ENCODE measurements at regions not wholly inside any gene's neighbourhood (a gene's known extent, or its start where the extent isn't known, plus 50 kb on each side); places are given as distances from the start of the nearest gene placed in this dataset.

- no peak for TF ChIP-seq CTCF (IDR thresholded peaks at IDR 0.05; ENCODE audit: insufficient read depth, low read depth, low read length)
- TF ChIP-seq EZH2 (IDR thresholded peaks at IDR 0.05; ENCODE audit: insufficient read depth, low read length) = no peak
- DNase-seq (ENCODE audit: low read depth) = no peak
- H3K27me3 Mint-ChIP-seq (ENCODE audit: low read depth, unreplicated experiment) = no peaks in the 10 kb centered on the region
Observed at GRCh38 chr16:35325936-35326335, 1866.5 kb downstream of the TP53TG3F start.

GRCh38 chr16:35339337-35339736 lies 1879.9 kb downstream of the TP53TG3F start:
- H3K4me2 ChIP-seq (ENCODE audit: low read length) = no peak overlapping the region
- Mint-ChIP-seq H3K9me3 (ENCODE audit: unreplicated experiment) (peaks cover 4% of the 10 kb centered on the region), H3K4me1 (ENCODE audit: low read depth, unreplicated experiment) (no peaks in the 10 kb centered on the region), H3K4me3 (ENCODE audit: unreplicated experiment) (no peak overlapping the region), H3K27ac (ENCODE audit: unreplicated experiment) (no peak overlapping the region), H3K27me3 (ENCODE audit: low read depth, unreplicated experiment) (no peaks in the 10 kb centered on the region), H3K36me3 (ENCODE audit: low read depth, unreplicated experiment) (no peaks in the 10 kb centered on the region)
- H3K4me1 ChIP-seq (ENCODE audit: insufficient read depth, low read length) = no peaks in the 10 kb centered on the region
- no peak overlapping the region for H2AFZ ChIP-seq (ENCODE audit: low read depth, low read length)
- DNase-seq (ENCODE audit: low read depth) (no peak), FAIRE-seq (no peak)
- no peak for TF ChIP-seq EZH2 (IDR thresholded peaks at IDR 0.05; ENCODE audit: insufficient read depth, low read length)
- no peak for TF ChIP-seq CTCF (IDR thresholded peaks at IDR 0.05; ENCODE audit: insufficient read depth, low read depth, low read length)
- no peaks in the 10 kb centered on the region for H4K20me1 ChIP-seq (ENCODE audit: insufficient read depth, low read length)
- no peaks in the 10 kb centered on the region for H3K36me3 ChIP-seq (ENCODE audit: insufficient read depth, low read length)
- no peaks in the 10 kb centered on the region for H3K79me2 ChIP-seq (ENCODE audit: insufficient read depth, low read length)
- peaks cover 17% of the 10 kb centered on the region for H3K9me3 ChIP-seq (ENCODE audit: insufficient read depth, low read depth, low read length)
- no peak overlapping the region for H3K9ac ChIP-seq (ENCODE audit: low read length)
- no peak overlapping the region for H3K4me3 ChIP-seq (ENCODE audit: insufficient read depth, low read depth, low read length)
- H3K27ac ChIP-seq (ENCODE audit: low read depth, low read length) = no peak overlapping the region
- H3K27me3 ChIP-seq (ENCODE audit: insufficient read depth, low read length) = no peaks in the 10 kb centered on the region

More at GRCh38 chr16:35325936-35326335, 1866.5 kb downstream of the TP53TG3F start:
- no peak for FAIRE-seq
- Mint-ChIP-seq H3K4me3 (ENCODE audit: unreplicated experiment) (no peak overlapping the region), H3K9me3 (ENCODE audit: unreplicated experiment) (peaks cover 5% of the 10 kb centered on the region), H3K4me1 (ENCODE audit: low read depth, unreplicated experiment) (no peaks in the 10 kb centered on the region), H3K27ac (ENCODE audit: unreplicated experiment) (no peak overlapping the region), H3K36me3 (ENCODE audit: low read depth, unreplicated experiment) (no peaks in the 10 kb centered on the region)
- H3K27me3 ChIP-seq (ENCODE audit: insufficient read depth, low read length) = no peaks in the 10 kb centered on the region
- no peak overlapping the region for H3K4me3 ChIP-seq (ENCODE audit: insufficient read depth, low read depth, low read length)
- H3K9ac ChIP-seq (ENCODE audit: low read length) = no peak overlapping the region
- peaks cover 7% of the 10 kb centered on the region for H3K9me3 ChIP-seq (ENCODE audit: insufficient read depth, low read depth, low read length)
- no peaks in the 10 kb centered on the region for H3K79me2 ChIP-seq (ENCODE audit: insufficient read depth, low read length)
- H2AFZ ChIP-seq (ENCODE audit: low read depth, low read length) = no peak overlapping the region
- H3K4me2 ChIP-seq (ENCODE audit: low read length) = no peak overlapping the region
- no peaks in the 10 kb centered on the region for H4K20me1 ChIP-seq (ENCODE audit: insufficient read depth, low read length)
- no peaks in the 10 kb centered on the region for H3K4me1 ChIP-seq (ENCODE audit: insufficient read depth, low read length)
- H3K36me3 ChIP-seq (ENCODE audit: insufficient read depth, low read length) = no peaks in the 10 kb centered on the region
- H3K27ac ChIP-seq (ENCODE audit: low read depth, low read length) = no peak overlapping the region

- no peaks in the 10 kb centered on the region for H3K36me3 ChIP-seq (ENCODE audit: insufficient read depth, low read length)
- H3K36me3 Mint-ChIP-seq (ENCODE audit: low read depth, unreplicated experiment) = no peaks in the 10 kb centered on the region
- H3K4me1 Mint-ChIP-seq (ENCODE audit: low read depth, unreplicated experiment) = no peaks in the 10 kb centered on the region
- H3K27me3 Mint-ChIP-seq (ENCODE audit: low read depth, unreplicated experiment) = no peaks in the 10 kb centered on the region
- no peak overlapping the region for H3K27ac ChIP-seq (ENCODE audit: low read depth, low read length)
- peaks cover 3% of the 10 kb centered on the region for H3K9me3 Mint-ChIP-seq (ENCODE audit: unreplicated experiment)
- peaks cover 1% of the 10 kb centered on the region for H3K9me3 ChIP-seq (ENCODE audit: insufficient read depth, low read depth, low read length)
- H3K27ac Mint-ChIP-seq (ENCODE audit: unreplicated experiment) = no peak overlapping the region
- no peak overlapping the region for H3K4me3 Mint-ChIP-seq (ENCODE audit: unreplicated experiment)
- TF ChIP-seq CTCF (IDR thresholded peaks at IDR 0.05; ENCODE audit: insufficient read depth, low read depth, low read length) (no peak), EZH2 (IDR thresholded peaks at IDR 0.05; ENCODE audit: insufficient read depth, low read length) (no peak)
- H3K27me3 ChIP-seq (ENCODE audit: insufficient read depth, low read length) = no peaks in the 10 kb centered on the region
- H3K79me2 ChIP-seq (ENCODE audit: insufficient read depth, low read length) = no peaks in the 10 kb centered on the region
- no peak overlapping the region for H3K4me3 ChIP-seq (ENCODE audit: insufficient read depth, low read depth, low read length)
- no peak overlapping the region for H3K9ac ChIP-seq (ENCODE audit: low read length)
- FAIRE-seq = no peak
- no peaks in the 10 kb centered on the region for H4K20me1 ChIP-seq (ENCODE audit: insufficient read depth, low read length)
- H3K4me2 ChIP-seq (ENCODE audit: low read length) = no peak overlapping the region
- H2AFZ ChIP-seq (ENCODE audit: low read depth, low read length) = no peak overlapping the region
- no peak for DNase-seq (ENCODE audit: low read depth)
- H3K4me1 ChIP-seq (ENCODE audit: insufficient read depth, low read length) = no peaks in the 10 kb centered on the region
Observed at GRCh38 chr16:35342012-35342411, 1882.6 kb downstream of the TP53TG3F start.

Data from astrocyte (in vitro differentiated cells and primary cell).